ENCODE measurements at regions not wholly inside any gene's neighbourhood (a gene's known extent, or its start where the extent isn't known, plus 50 kb on each side); places are given as distances from the start of the nearest gene placed in this dataset.
"Not testable (repeated sequence)": the region's sequence is repeated elsewhere in the genome, so short reads cannot be mapped to it uniquely, and the experiment has no call there.

GRCh38 chr15:84094720-84095119 lies 140.9 kb upstream of the GOLGA6L4 start:
- not testable (repeated sequence) for TF ChIP-seq CTCF, POLR2A, EP300, POLR2AphosphoS5 (IDR thresholded peaks at IDR 0.05)
